NCI-H524 treated with DMSO at 0.1 percent for 48 hours (cell line): ENCODE measurements at regions not wholly inside any gene's neighbourhood (a gene's known extent, or its start where the extent isn't known, plus 50 kb on each side); places are given as distances from the start of the nearest gene placed in this dataset.
"Not testable (repeated sequence)": the region's sequence is repeated elsewhere in the genome, so short reads cannot be mapped to it uniquely, and the experiment has no call there.

Experiments used
- DNase-seq: peaks from one replicate; lab custom pipeline; 2025; lab: John Stamatoyannopoulos, UW

DNA sequence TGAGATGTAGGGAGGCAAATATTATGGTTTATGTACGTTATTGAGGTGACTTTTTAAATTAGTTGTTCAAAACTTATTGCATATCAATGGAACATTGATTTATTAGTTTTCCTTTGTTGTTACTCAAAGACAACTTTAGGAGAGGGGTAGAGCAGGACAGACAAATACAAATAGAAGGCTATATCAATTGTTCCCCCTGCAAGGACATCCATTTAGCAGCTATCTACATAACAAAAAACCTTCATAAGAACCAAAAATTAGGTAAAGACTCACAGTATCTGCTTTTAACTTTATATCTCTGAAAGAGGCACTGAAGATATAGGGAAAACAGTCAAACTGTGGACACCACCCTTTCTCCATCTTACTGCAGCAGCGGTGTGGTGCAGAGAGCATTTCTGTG is 958.8 kb downstream of the DIPK2A start:
- DNase-seq, result no peak

- no peak for DNase-seq
These were observed 960.0 kb downstream of the DIPK2A start for GRCh38 chr3:144931590-144931989.

- DNase-seq, result no peak
These were observed 970.6 kb downstream of the DIPK2A start for GRCh38 chr3:144942093-144942837.

GRCh38 chr3:144942838-144943197 is 971.2 kb downstream of the DIPK2A start:
- no peak for DNase-seq

DNA sequence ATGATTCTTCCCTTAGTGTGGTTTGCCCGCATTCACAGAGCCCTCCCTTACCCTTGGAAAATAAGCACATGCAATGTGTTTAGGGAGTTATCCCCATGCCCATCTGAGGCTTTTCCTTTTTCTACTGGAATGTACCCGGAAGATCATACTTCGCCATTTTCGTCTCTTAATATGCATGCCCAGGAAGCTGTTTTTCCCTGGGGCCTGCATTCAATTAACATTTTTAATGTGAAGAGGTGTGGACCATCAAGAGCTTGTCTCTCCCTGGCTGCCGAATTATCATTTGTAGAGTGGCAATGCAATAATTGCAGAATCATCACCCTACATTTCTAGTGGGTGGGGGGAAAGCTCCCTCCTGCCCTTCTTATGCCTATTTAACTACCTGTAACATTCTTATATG is 976.3 kb downstream of the DIPK2A start:
- DNase-seq, result no peak

DNA sequence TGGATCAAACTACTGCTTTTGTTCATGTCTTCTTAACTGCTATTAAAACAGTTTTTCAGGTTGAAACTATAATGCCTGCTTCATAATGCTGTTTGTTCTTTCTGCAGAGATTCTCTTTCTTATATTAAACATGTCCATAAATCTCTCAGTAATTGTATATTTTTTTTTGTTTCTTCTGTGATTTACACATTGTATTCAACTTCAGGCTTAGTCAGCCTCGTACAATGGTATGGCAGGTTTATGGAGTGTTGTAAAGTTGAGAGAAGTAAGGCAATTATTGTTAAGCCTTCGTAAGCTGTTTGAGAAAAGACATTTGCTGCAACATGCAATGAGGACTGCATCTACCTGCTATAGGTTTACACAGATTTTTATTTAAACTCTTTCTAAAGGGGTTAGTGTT is 977.1 kb downstream of the DIPK2A start:
- no peak for DNase-seq

- DNase-seq, result no peak
These were observed 982.3 kb downstream of the DIPK2A start for GRCh38 chr3:144953959-144954358.

- DNase-seq, result no peak
These were observed 985.9 kb downstream of the DIPK2A start for GRCh38 chr3:144957398-144958101.

GRCh38 chr3:144963810-144964209 is 992.2 kb downstream of the DIPK2A start:
- DNase-seq, result no peak

DNA sequence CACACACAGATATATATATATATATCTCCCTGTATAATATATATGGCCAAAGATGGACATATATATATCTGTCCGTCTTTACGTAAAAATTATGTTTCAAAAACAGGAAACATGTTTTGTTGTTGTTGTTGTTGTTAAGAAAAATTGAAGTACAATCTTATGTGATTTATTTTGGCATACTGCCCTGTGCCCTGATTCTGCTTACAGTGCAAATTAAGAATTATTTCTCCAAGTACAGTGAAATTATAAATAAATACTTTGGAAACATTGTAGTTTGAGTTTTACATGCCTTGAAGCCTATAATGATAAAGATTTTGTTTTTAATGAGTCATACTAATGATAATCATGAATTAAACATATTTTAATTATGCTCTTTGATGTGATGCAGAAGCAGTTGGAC is 994.9 kb downstream of the DIPK2A start:
- DNase-seq, result no peak

DNA sequence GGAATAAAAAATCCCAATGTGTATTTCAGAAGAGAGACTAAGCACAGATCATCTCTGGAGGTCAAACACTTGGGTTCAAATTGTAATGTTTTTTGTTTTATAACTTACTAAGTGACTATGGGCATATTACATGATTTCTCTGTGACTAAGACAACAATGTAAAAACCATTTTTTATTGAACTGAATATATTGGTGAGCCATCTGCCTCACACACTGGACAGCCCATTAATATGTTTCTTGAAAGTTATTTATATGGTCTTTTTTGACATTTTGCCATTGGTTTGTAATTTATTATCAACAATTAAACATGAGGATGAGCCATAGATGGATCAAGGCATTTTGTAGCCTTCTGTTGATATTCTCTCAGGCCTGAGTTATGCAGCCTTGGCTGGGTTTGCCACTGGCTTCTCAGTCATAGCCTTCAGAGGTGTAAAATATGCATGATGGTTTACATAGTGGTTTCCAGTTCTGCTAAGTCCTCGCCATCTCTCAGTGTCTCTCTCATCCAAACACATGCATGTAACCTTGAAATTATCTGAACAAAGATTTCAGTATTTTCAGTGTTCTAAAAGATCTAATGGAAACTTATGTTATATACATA is 997.2 kb downstream of the DIPK2A start:
- no peak for DNase-seq

DNA sequence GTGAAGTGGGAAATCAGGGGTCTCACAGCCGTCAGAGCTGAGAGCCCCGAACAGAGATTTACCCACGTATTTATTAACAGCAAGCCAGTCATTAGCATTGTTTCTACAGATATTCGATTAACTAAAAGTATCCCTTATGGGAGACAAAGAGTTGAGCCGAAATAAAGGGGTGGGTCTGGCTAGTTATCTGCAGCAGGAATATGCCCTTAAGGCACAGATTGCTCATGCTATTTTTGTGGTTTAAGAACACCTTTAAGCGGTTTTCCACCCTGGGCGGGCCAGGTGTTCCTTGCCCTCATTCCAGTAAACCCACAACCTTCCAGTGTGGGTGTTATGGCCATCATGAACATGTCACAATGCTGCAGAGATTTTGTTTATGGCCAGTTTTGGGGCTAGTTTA is 1012.9 kb downstream of the DIPK2A start:
- DNase-seq, result not testable (repeated sequence)

DNA sequence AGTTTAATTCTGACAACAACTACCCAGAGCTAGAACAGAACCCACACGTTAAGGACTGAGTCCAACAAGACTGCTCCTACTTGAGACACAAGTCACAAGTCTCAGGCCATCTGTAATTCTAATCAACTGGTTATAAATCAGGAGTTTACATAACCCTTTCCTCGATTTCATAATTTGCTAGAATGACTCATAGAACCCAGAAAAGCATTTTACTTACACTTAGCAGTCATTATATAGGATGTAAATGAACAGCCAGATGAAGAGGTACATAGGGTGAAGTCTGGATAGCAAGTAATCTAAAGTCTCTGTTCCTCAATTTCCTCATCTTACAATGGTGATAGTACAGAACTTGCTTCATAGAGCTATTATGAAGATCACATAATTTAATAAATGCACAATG is 1018.2 kb downstream of the DIPK2A start:
- no peak for DNase-seq

GRCh38 chr3:144995856-144996255 is 1024.2 kb downstream of the DIPK2A start:
- DNase-seq, result no peak

DNA sequence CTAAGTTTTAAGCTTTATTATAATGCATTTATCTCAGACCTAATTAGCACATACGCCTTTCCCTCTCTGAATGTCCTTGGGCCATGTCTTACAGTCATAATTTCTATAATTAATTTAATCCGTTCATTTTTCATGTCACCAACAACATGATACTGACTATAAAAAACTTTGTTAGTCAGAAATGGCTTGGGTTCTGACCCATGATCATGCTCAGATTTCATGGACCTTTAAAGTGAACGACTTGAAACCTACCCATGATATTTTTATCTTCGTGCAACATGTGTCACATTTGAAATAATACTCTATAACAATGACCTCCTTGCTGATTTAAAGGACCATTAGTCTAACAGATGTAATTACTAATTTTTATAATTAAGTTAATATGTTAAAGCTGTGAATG is 1033.8 kb downstream of the DIPK2A start:
- DNase-seq, result no peak

GRCh38 chr3:145006271-145006670 is 1034.6 kb downstream of the DIPK2A start:
- no peak for DNase-seq

- no peak for DNase-seq
These were observed 1042.3 kb downstream of the DIPK2A start for GRCh38 chr3:145013931-145014330.

GRCh38 chr3:145015253-145015652 is 1043.6 kb downstream of the DIPK2A start:
- no peak for DNase-seq

- no peak for DNase-seq
These were observed 1046.3 kb downstream of the DIPK2A start for GRCh38 chr3:145017959-145018358.

- DNase-seq, result no peak
These were observed 1050.8 kb downstream of the DIPK2A start for GRCh38 chr3:145022447-145022846.

DNA sequence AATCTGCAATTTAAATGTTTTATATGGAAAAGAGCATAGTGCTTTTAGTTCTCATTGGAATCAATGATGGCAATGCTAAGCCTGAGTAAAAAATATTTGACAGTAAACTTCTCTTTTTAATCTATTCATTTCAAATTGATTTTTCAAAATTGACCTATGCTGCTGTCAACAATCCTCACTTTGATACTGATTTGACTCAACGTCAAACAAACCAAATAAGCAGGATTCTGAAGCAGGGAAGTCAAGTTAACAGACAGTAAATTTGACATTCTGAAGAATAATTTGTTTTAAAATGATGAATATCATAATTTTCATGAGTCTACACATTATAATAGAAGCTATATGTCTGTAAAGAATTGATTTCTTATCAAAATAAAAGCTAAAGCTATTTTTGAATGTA is 1053.1 kb downstream of the DIPK2A start:
- no peak for DNase-seq

DNA sequence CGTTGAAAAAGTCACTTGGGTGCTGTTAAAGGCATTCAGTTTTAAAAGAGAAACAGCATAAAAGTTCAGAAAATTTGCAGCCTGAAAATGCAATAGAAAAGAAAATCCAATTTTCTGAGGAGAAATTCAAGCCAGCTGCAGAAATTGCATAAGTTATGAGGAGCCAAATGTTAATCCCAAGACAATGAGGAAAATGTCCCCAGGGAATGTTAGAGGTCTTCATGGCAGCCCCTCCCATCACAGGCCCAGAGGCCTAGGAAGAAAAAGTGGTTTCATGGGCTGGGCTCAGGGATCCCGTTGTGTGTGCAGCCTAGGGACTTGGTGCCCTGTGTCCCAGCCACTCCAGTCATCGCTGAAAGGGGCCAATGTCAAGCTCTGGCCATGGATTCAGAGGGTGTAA is 1055.6 kb downstream of the DIPK2A start:
- DNase-seq, result not testable (repeated sequence)

- DNase-seq, result no peak
These were observed 1061.2 kb downstream of the DIPK2A start for GRCh38 chr3:145032791-145033190.
